Endothelial cell of umbilical vein (primary cell): ENCODE measurements at regions not wholly inside any gene's neighbourhood (a gene's known extent, or its start where the extent isn't known, plus 50 kb on each side); places are given as distances from the start of the nearest gene placed in this dataset.
"Not testable (repeated sequence)": the region's sequence is repeated elsewhere in the genome, so short reads cannot be mapped to it uniquely, and the experiment has no call there.

Source experiments
- EZH2 ChIP-seq: IDR thresholded peaks from 2 replicates; pipeline ENCODE4 v1.6.1; 2012; ENCODE audit warnings: borderline replicate concordance, low read depth, mild to moderate bottlenecking, moderate library complexity, low read length, inconsistent platforms; ENCODE audit not compliant: severe bottlenecking
- FOS ChIP-seq: IDR thresholded peaks from 2 replicates; pipeline ENCODE4 v1.6.1; 2011; ENCODE audit warnings: mild to moderate bottlenecking, low read length, moderate library complexity, borderline replicate concordance; ENCODE audit not compliant: insufficient read depth
- GATA2 ChIP-seq: IDR thresholded peaks from 2 replicates; pipeline ENCODE4 v1.7.0; 2011; ENCODE audit warnings: low read depth, mild to moderate bottlenecking, moderate library complexity, mixed read lengths, low read length; ENCODE audit not compliant: insufficient read length, insufficient read depth
- JUN ChIP-seq: IDR thresholded peaks from 2 replicates; pipeline ENCODE4 v1.6.1; 2011; ENCODE audit warnings: borderline replicate concordance, low read depth; ENCODE audit not compliant: insufficient read length, insufficient read depth
- MYC ChIP-seq: IDR thresholded peaks from one replicate; pipeline ENCODE4 v1.6.1; 2011; ENCODE audit warnings: mild to moderate bottlenecking, low read depth, low read length
- POLR2A ChIP-seq: IDR thresholded peaks from 2 replicates; pipeline ENCODE4 v1.6.1; 2012; ENCODE audit warnings: low read depth, mild to moderate bottlenecking, control low read depth, low read length
- POLR2AphosphoS5 ChIP-seq: IDR thresholded peaks from 2 replicates; pipeline ENCODE4 v1.6.1; 2012; ENCODE audit warnings: low read depth, mild to moderate bottlenecking, control low read depth, low read length, moderate library complexity; ENCODE audit not compliant: insufficient read depth
- TF ChIP-seq, protein P1 (sequence below), 2 donors: IDR thresholded peaks; 1 replicate in 1 of 2; 2 replicates in 1 of 2; pipeline ENCODE4 v1.5.1; 2011; ENCODE audit warnings: low read length in 2 of 2, mild to moderate bottlenecking in 2 of 2, moderate library complexity in 2 of 2, control low read depth in 1 of 2, inconsistent platforms in 1 of 2, low read depth in 1 of 2; ENCODE audit not compliant: insufficient read depth in 1 of 2; ENCODE audit errors: extremely low read depth in 1 of 2
- TF ChIP-seq, protein P2 (sequence below): IDR thresholded peaks from 2 replicates; pipeline ENCODE4 v1.6.1; 2011; ENCODE audit not compliant: insufficient read depth, insufficient read length

DNA sequence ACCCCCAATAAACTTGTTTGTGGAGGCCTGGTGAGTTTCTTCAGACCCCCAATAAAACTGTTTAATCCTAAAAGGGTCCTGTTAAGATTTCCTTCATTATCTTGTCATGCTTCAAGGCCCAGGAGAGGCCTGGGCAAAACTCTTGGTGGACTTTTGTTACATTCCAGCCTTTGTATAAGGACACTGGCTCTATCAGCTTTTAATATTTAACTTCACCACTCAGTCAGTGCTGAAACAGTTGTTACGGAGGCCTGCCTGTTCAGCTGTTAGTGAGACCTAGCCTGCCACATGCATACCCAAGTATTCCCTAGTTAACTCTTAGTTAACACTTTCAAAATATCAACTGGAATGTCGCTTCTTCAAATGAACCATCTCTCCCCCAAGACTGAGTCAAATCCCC, 158.8 kb upstream of the STS start:
- TF ChIP-seq, protein P1, sequence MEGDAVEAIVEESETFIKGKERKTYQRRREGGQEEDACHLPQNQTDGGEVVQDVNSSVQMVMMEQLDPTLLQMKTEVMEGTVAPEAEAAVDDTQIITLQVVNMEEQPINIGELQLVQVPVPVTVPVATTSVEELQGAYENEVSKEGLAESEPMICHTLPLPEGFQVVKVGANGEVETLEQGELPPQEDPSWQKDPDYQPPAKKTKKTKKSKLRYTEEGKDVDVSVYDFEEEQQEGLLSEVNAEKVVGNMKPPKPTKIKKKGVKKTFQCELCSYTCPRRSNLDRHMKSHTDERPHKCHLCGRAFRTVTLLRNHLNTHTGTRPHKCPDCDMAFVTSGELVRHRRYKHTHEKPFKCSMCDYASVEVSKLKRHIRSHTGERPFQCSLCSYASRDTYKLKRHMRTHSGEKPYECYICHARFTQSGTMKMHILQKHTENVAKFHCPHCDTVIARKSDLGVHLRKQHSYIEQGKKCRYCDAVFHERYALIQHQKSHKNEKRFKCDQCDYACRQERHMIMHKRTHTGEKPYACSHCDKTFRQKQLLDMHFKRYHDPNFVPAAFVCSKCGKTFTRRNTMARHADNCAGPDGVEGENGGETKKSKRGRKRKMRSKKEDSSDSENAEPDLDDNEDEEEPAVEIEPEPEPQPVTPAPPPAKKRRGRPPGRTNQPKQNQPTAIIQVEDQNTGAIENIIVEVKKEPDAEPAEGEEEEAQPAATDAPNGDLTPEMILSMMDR (IDR thresholded peaks at IDR 0.05; ENCODE audit: extremely low read depth in 1 of 2, insufficient read depth in 1 of 2, low read depth in 1 of 2, low read length in 2 of 2) = not testable (repeated sequence)
- TF ChIP-seq JUN, POLR2AphosphoS5, POLR2A, EZH2, GATA2, MYC, FOS: not testable (repeated sequence)
- TF ChIP-seq, protein P2, sequence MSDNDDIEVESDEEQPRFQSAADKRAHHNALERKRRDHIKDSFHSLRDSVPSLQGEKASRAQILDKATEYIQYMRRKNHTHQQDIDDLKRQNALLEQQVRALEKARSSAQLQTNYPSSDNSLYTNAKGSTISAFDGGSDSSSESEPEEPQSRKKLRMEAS = not testable (repeated sequence)
